Right cardiac atrium (tissue), 5 donors: ENCODE measurements at regions not wholly inside any gene's neighbourhood (a gene's known extent, or its start where the extent isn't known, plus 50 kb on each side); places are given as distances from the start of the nearest gene placed in this dataset.
A peak's percentile ranks its signal among the peaks of the same experiment; 100 is the strongest.

Experiments used
- ATAC-seq, 2 donors: fragments of 200-7000 bp; cut with Tn5 transposase; one replicate each; pipeline versions ENCODE4 v1.8.0 to v1.9.1; 2020; ENCODE audit warnings: moderate library complexity in 2 of 2, mild to moderate bottlenecking in 1 of 2
- DNase-seq, 3 donors: peaks; one replicate each; pipeline ENCODE4 v3.0.0-alpha.2; 2020
- H3K27ac ChIP-seq: one replicate; pipeline ENCODE4 v1.5.1; 2013; ENCODE audit warnings: mild to moderate bottlenecking, low read length, control low read depth, moderate library complexity
- H3K27me3 ChIP-seq: one replicate; pipeline ENCODE4 v1.6.1; 2013; ENCODE audit not compliant: control insufficient read depth, insufficient read depth
- H3K4me1 ChIP-seq: one replicate; pipeline ENCODE4 v1.6.1; 2013; ENCODE audit warnings: low read length; ENCODE audit not compliant: control insufficient read depth, insufficient read depth
- H3K4me3 ChIP-seq: one replicate; pipeline ENCODE4 v1.5.1; 2013; ENCODE audit warnings: low read length, control low read depth
- H3K9me3 ChIP-seq: one replicate; pipeline ENCODE4 v1.6.1; 2013; ENCODE audit warnings: low read length; ENCODE audit not compliant: control insufficient read depth
- WGBS: extraction: QIAGEN DNeasy Blood & Tissue Kit; methylation state at CpG from one replicate; pipeline ENCODE4 v1.1.7; 2013; 5-methylcytosine and 5-hydroxymethylcytosine counted together
- intact Hi-C, 4 donors: fragments of 100-400 bp; cut with DNase I; formaldehyde crosslinking; loops; one replicate each; pipeline versions ENCODE4 v1.11.0 to v1.14.0; 2022 to 2023
- donor health status: healthy with polysubstance abuse.
- donor health status: DM: no; HTN: yes; CAD: no.
- donor health status: DM: no; HTN: no; CAD: no.
- donor health status: DM: no; HTN: yes; CAD: no; lungs with severe emphysema.
- donor health status: DM: yes; HTN: yes; CAD: no.

DNA sequence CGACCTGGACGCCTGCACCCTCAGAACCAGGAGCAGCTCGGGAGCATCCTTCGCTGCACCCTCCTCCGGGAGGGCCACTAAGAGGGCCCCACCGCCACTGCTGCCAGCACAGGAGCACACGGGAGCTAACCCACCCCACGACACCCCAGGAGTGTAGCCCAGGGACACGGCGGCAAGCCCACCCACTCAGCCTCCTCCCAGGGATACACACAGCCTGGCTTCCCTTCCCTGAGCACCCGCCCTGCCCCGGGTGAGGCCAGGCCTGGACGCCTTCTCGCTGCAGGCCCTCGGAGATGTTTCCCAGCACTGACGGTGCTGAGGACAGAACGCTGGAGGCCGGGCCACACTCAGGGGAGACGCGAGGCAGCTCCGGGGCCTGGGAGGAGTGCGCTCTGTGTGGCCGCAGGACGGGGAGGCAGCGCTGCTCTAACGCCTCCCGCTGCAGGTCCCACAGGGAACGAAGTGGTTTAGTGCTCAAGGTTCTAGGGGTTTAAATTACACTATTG lies 190.4 kb downstream of the BRD1 start:
- intact Hi-C loops: loop anchor here in 1 of 4 donors (10.0 kb wide), 1 partner anchor 1063 kb away; no protein-coding TSS in a partner anchor
- H3K27me3 ChIP-seq: no peaks in the 10 kb centered on the region
- WGBS: 89% methylated on average over 28 of the region's 28 CpGs
- DNase-seq (peak in 2 of 3 donors; percentile 23 to 40), ATAC-seq (no peak)
- no peak overlapping the region for H3K27ac ChIP-seq
- no peak overlapping the region for H3K4me3 ChIP-seq
- H3K9me3 ChIP-seq: no peaks in the 10 kb centered on the region
- no peaks in the 10 kb centered on the region for H3K4me1 ChIP-seq

DNA sequence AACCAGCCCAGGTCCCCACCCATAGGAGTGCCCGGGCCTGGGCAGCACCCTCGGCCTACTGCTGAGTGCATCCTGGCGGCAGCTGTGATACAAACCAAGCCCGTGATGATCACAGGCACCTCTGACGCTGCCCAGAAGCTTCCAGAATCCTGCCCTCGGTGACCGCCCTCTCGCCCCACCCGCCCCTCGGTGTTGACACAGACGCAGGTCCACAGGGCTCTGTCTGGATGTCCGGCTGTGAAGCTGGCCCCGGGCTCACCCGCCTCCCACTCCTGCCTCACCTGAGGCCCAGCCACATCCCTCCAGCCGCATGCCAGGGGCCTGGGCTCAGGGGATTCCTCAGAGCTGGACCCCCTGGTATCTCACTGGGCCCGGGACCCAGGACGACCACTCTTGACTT lies 191.0 kb downstream of the BRD1 start:
- ATAC-seq: no peak
- Histone ChIP-seq H3K9me3 (no peaks in the 10 kb centered on the region), H3K4me3 (no peak overlapping the region), H3K27ac (no peak overlapping the region), H3K4me1 (no peaks in the 10 kb centered on the region), H3K27me3 (no peaks in the 10 kb centered on the region)
- 80% methylated on average over 17 of the region's 17 CpGs for WGBS
- DNase-seq: peak; percentile 4 to 59 (median 26)
- intact Hi-C loops: loop anchor here in 1 of 4 donors (10.0 kb wide), 1 partner anchor 1062 kb away; no protein-coding TSS in a partner anchor

DNA sequence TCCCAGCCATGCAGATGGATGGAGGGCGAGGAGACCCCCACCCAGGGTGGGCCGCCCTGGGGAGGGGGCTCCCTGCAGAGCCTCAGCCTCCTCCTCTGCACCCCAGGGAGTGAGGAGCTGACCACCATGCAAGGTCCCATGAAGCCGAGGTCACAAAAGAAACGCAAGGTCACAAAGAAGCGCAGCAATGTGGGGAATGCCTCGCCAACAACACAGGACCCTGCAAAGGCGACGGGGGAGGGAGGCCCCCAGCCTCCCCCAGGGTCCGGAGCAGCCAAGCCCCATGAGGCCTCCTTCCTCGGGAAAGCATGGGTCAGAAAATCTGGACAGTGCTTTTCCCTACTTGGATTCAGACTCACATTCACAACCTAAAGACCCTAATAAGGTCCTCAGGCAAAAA lies 191.5 kb downstream of the BRD1 start:
- ATAC-seq (no peak), DNase-seq (peak in 1 of 3 donors; percentile 25)
- Histone ChIP-seq H3K4me1 (no peaks in the 10 kb centered on the region), H3K9me3 (no peaks in the 10 kb centered on the region), H3K27ac (no peak overlapping the region), H3K4me3 (no peak overlapping the region), H3K27me3 (no peaks in the 10 kb centered on the region)
- WGBS: 74% methylated on average over 10 of the region's 10 CpGs
- intact Hi-C loops: loop anchor here in 1 of 4 donors (10.0 kb wide), 1 partner anchor 1061 kb away; no protein-coding TSS in a partner anchor

DNA sequence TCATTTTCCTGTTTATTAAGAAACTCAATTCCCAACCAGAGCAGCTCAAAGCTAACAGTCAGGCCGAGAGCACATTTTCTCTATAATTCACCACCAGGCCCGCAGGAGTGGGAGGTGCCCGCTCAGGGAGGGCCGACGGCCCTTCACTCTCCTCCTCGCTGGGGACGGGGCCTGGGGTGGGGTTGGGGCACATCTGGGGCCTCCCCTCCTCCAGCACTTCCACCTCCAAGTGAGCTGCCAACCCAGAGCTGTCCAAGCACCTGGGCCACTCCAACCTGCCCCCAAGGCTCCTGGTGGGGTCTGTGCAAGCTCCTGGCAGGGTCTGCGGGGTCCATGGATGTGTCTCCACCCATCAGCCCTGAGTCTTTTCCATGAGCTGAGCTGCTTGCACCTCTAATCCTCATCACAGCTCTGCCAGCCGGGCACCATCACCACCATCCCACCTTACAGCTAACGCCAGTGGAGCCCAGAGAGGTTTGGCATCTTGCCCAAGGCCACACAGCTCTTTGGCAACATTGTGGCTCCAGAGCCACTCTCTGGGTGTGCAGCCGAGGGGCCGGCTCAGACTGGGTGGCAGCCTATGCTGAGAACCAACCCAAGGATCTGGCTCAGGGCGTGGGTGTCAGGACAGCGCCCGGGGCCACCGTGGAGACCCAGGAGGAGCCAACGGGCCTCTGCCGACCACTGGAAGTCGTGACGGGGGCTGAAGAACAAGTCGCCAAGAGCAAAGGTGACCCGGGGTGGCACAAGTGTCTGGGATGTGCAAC lies 193.5 kb downstream of the BRD1 start:
- H3K4me1 ChIP-seq: no peaks in the 10 kb centered on the region
- ATAC-seq (no peak), DNase-seq (peak in 2 of 3 donors; percentile 30 to 51)
- no peak overlapping the region for H3K4me3 ChIP-seq
- no peaks in the 10 kb centered on the region for H3K9me3 ChIP-seq
- no peaks in the 10 kb centered on the region for H3K27me3 ChIP-seq
- 89% methylated on average over 22 of the region's 22 CpGs for WGBS
- H3K27ac ChIP-seq: no peak overlapping the region
- intact Hi-C loops: loop anchor here in 1 of 4 donors (10.0 kb wide), 1 partner anchor 1059 kb away; no protein-coding TSS in a partner anchor

DNA sequence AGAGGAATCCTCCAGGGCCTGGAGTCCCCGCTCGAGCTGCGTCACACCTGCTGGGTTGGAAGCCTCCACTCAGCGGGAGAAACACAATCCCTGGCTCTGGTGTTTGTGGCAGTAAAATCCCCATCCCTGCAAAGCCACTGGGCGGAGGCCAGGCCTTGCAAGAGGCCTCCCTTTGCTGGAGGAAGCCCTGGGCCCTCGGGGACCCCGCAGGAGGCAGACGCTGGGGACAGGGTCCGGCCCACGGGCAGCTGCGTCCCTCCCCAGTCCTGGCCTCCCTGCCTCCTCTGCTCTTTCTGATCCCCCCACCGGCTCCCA lies 194.7 kb downstream of the BRD1 start:
- DNase-seq (peak in 2 of 3 donors; percentile 44 to 49), ATAC-seq (no peak)
- Histone ChIP-seq H3K4me3 (no peak overlapping the region), H3K27ac (no peak overlapping the region), H3K9me3 (no peaks in the 10 kb centered on the region), H3K27me3 (no peaks in the 10 kb centered on the region), H3K4me1 (no peaks in the 10 kb centered on the region)
- intact Hi-C loops: loop anchor here in 1 of 4 donors (10.0 kb wide), 1 partner anchor 1058 kb away; no protein-coding TSS in a partner anchor
- 44% methylated on average over 12 of the region's 12 CpGs for WGBS

DNA sequence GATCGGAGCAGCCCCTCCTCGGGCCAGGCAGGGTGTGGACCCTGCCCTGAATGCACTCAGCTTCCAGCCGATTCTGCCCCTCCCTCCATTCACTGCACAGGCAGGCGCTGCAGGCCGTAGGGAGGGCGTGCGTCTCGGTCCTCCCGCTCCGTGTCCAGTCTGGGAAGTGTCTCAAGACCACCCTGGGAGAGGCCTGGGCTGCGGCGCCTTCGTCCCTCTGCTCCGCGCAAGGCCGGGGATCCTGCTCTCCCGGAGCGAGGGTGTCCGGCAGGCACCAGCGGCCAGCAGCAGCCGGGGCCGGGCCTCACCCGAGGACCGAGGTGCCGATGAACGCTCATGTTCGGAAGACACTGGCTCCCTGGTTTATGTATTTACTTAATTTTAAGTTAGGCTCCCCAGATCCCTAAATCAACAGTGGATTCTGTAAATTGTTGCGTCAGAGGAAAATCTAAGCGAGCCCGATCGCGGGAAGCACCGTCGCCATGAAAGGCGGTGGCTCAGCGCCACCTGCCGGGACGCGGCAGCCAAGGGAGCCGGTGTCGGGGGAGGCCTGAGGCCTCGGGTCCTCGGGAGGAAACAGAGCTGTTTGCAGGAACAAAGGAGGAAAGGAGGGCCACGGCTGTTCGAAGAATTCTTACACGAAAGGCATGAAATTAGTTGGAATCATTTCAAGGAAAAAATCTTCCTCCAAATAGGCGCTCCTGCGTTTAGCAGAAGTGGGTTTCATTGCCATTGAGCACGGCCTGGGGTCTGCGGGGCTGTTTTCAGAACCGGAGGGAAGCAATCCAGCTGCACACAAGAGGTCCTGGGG lies 195.3 kb downstream of the BRD1 start:
- Histone ChIP-seq H3K4me1 (no peaks in the 10 kb centered on the region), H3K27me3 (no peaks in the 10 kb centered on the region), H3K4me3 (no peak overlapping the region), H3K9me3 (no peaks in the 10 kb centered on the region), H3K27ac (no peak overlapping the region)
- DNase-seq (peak; percentile 63 to 88 (median 86)), ATAC-seq (peak; percentile 77 to 79)
- intact Hi-C loops: loop anchor here in 1 of 4 donors (10.0 kb wide), 1 partner anchor 1058 kb away; no protein-coding TSS in a partner anchor
- 17% methylated on average over 51 of the region's 51 CpGs for WGBS

DNA sequence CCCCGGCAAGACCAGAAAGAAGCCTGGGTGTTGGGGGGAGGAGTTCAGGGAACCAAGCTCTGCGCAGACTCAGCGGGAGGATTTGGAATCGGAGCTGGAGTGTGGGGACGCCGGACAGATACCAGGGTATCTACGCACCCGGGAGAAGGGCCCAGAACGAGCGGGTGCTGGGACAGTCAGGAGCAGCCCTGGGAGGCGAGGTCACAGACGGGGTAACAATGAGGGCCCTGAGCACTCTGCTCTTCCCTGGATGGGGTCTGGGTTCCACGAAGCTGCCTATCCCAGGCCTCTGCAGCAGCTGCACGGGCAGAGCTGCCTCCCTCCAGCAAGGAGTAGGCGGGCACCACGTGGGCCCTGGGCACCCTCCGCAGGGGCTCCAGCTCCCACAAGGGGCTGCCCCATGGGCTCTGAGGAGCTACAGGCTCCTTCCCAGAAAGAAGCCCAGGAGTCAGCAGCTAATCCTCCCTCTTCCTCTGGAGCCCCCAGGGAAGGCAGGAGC lies 197.2 kb downstream of the BRD1 start:
- Histone ChIP-seq H3K4me1 (no peaks in the 10 kb centered on the region), H3K27me3 (no peaks in the 10 kb centered on the region), H3K27ac (no peak overlapping the region), H3K9me3 (no peaks in the 10 kb centered on the region), H3K4me3 (no peak overlapping the region)
- intact Hi-C loops: loop anchor here in 1 of 4 donors (10.0 kb wide), 1 partner anchor 1056 kb away; no protein-coding TSS in a partner anchor
- DNase-seq: peak in 1 of 3 donors; percentile 31
- ATAC-seq: no peak
- 85% methylated on average over 17 of the region's 17 CpGs for WGBS

DNA sequence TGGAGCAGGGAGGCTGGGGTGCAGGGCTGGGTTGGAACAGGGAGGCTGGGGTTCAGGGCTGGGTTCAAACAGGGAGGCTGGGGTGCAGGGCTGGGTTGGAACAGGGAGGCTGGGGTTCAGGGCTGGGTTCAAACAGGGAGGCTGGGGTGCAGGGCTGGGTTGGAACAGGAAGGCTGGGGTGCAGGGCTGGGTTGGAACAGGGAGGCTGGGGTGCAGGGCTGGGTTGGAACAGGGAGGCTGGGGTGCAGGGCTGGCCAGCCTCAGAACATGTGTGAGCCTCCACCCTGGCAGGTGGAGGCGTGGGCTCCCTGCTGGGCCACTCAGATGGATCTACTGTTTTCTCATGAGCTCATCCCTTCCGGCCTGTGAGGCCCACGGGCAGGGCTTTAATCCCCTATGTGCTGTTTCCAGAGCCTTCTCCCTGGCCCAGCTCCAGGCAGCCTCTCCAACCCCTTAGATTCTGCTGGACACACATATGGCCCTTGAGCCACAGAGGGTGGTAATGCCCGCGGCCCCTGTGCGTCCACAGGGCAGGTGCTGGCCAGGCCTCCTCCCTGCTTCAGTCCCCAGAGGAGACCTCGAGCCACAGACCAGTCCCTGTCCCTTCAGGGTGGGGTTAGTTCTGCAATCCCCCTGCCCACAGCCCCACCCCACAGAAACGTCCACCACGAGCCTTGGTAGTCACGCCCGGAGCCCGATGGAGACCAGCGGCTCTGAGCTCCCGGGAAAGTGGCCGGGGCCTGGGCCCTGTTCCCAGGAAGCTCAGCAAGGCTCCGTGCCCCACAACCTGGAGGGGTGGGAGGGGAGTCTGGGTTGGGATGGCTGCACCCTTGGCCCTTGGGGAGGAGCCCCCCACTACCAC lies 197.9 kb downstream of the BRD1 start:
- H3K27ac ChIP-seq: no peak overlapping the region
- 77% methylated on average over 16 of the region's 16 CpGs for WGBS
- H3K27me3 ChIP-seq: no peaks in the 10 kb centered on the region
- DNase-seq (peak in 1 of 3 donors; percentile 20), ATAC-seq (no peak)
- no peaks in the 10 kb centered on the region for H3K9me3 ChIP-seq
- H3K4me3 ChIP-seq: no peak overlapping the region
- no peaks in the 10 kb centered on the region for H3K4me1 ChIP-seq
- intact Hi-C loops: loop anchor here in 1 of 4 donors (10.0 kb wide), 1 partner anchor 1055 kb away; no protein-coding TSS in a partner anchor

DNA sequence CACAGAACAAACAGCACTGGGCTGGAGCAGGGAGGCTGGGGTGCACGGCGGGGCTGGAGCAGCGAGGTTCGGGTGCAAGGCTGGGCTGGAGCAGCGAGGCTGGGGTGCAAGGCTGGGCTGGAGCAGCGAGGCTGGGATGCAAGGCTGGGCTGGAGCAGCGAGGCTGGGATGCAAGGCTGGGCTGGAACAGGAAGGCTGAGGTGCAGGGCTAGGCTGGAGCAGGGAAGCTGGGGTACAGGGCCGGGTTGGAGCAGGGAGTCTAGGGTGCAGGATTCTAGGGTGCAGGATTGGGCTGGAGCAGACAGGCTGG lies 198.5 kb downstream of the BRD1 start:
- DNase-seq (peak in 1 of 3 donors; percentile 34), ATAC-seq (no peak)
- no peaks in the 10 kb centered on the region for H3K27me3 ChIP-seq
- intact Hi-C loops: no loop called here
- no peaks in the 10 kb centered on the region for H3K9me3 ChIP-seq
- WGBS: 86% methylated on average over 8 of the region's 8 CpGs
- no peak overlapping the region for H3K27ac ChIP-seq
- H3K4me1 ChIP-seq: no peaks in the 10 kb centered on the region
- no peak overlapping the region for H3K4me3 ChIP-seq
